ENCODE measurements at regions not wholly inside any gene's neighbourhood (a gene's known extent, or its start where the extent isn't known, plus 50 kb on each side); places are given as distances from the start of the nearest gene placed in this dataset.
"Not testable (repeated sequence)": the region's sequence is repeated elsewhere in the genome, so short reads cannot be mapped to it uniquely, and the experiment has no call there.

- no peak for ATAC-seq (replicated peaks; ENCODE audit: extremely low read depth, poor library complexity, severe bottlenecking)
- Mint-ChIP-seq H3K4me1 (no peaks in the 10 kb centered on the region), H3K27ac (ENCODE audit: low read depth) (no peak overlapping the region), H3K9me3 (peaks cover 18% of the 10 kb centered on the region), H3K27me3 (no peaks in the 10 kb centered on the region), H3K36me3 (ENCODE audit: insufficient read depth) (no peaks in the 10 kb centered on the region), H3K4me3 (no peak overlapping the region)
- DNase-seq (ENCODE audit: low spot score in 2 of 2): no peak
Observed at GRCh38 chr11:21968702-21969101, 224.2 kb upstream of the ANO5 start.

- DNase-seq (ENCODE audit: low spot score in 2 of 2): no peak
- no peak for ATAC-seq (replicated peaks; ENCODE audit: extremely low read depth, poor library complexity, severe bottlenecking)
- Mint-ChIP-seq H3K27ac (ENCODE audit: low read depth) (no peak overlapping the region), H3K4me3 (no peak overlapping the region), H3K27me3 (no peaks in the 10 kb centered on the region), H3K4me1 (no peaks in the 10 kb centered on the region), H3K9me3 (peaks cover 18% of the 10 kb centered on the region), H3K36me3 (ENCODE audit: insufficient read depth) (no peaks in the 10 kb centered on the region)
Observed at GRCh38 chr11:21969841-21970240, 223.0 kb upstream of the ANO5 start.

DNA sequence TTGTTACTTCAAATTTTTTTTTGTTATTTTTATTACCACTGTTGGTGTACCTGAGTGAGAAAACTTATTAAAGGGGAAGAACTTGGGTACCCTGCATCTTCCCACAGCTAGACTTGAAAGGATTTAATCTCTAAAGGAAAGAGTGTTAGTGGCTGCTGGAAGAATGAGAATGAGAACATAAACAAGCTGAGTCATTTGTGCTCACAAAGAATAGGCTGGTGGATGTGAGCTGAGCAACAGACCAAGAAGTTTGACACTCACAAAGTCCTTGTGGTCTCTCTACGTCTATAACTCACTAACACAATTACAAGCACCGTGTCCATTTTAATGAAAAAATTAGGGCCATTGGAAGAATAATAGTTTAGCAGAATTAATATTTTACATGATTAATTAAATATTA lies 217.6 kb upstream of the ANO5 start:
- H3K27me3 Mint-ChIP-seq: no peaks in the 10 kb centered on the region
- ATAC-seq (replicated peaks; ENCODE audit: extremely low read depth, poor library complexity, severe bottlenecking) (no peak), DNase-seq (ENCODE audit: low spot score in 2 of 2) (no peak)
- no peak overlapping the region for H3K27ac Mint-ChIP-seq (ENCODE audit: low read depth)
- no peaks in the 10 kb centered on the region for H3K36me3 Mint-ChIP-seq (ENCODE audit: insufficient read depth)
- no peak overlapping the region for H3K4me3 Mint-ChIP-seq
- H3K4me1 Mint-ChIP-seq: no peaks in the 10 kb centered on the region
- peaks cover 6% of the 10 kb centered on the region for H3K9me3 Mint-ChIP-seq

DNA sequence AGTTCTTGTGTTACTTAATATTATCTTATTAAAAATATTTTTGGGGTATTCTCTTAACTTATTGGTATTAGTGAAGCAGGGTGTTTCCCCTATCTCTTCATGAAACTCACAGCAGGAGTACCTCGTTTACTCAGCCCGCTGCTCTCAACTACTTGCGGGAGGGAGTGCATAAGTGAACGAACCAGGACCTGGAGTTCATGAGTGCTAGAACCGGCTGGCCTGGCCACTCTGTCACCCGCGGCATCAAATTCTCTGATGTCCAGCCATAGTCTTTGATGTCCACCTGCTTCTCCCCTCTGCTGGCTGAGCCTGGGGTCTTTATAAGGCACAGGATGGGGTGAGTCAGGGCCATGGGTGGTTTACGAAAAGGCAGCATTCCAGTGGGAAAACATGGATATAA lies 216.7 kb upstream of the ANO5 start:
- H3K4me3 Mint-ChIP-seq: no peak overlapping the region
- ATAC-seq (replicated peaks; ENCODE audit: extremely low read depth, poor library complexity, severe bottlenecking) (no peak), DNase-seq (ENCODE audit: low spot score in 2 of 2) (no peak)
- no peaks in the 10 kb centered on the region for H3K4me1 Mint-ChIP-seq
- H3K27me3 Mint-ChIP-seq: no peaks in the 10 kb centered on the region
- H3K27ac Mint-ChIP-seq (ENCODE audit: low read depth): no peak overlapping the region
- H3K36me3 Mint-ChIP-seq (ENCODE audit: insufficient read depth): no peaks in the 10 kb centered on the region
- H3K9me3 Mint-ChIP-seq: peaks cover 6% of the 10 kb centered on the region

- no peak overlapping the region for H3K4me3 Mint-ChIP-seq
- H3K27ac Mint-ChIP-seq (ENCODE audit: low read depth): no peak overlapping the region
- H3K36me3 Mint-ChIP-seq (ENCODE audit: insufficient read depth): no peaks in the 10 kb centered on the region
Observed at GRCh38 chr11:21983431-21983830, 209.5 kb upstream of the ANO5 start.

GRCh38 chr11:21986361-21986760 lies 206.5 kb upstream of the ANO5 start:
- no peak overlapping the region for H3K4me3 Mint-ChIP-seq
- no peaks in the 10 kb centered on the region for H3K36me3 Mint-ChIP-seq (ENCODE audit: insufficient read depth)
- ATAC-seq (replicated peaks; ENCODE audit: extremely low read depth, poor library complexity, severe bottlenecking) (no peak), DNase-seq (ENCODE audit: low spot score in 2 of 2) (no peak)
- peaks cover 6% of the 10 kb centered on the region for H3K9me3 Mint-ChIP-seq
- H3K27ac Mint-ChIP-seq (ENCODE audit: low read depth): no peak overlapping the region
- H3K27me3 Mint-ChIP-seq: no peaks in the 10 kb centered on the region
- no peaks in the 10 kb centered on the region for H3K4me1 Mint-ChIP-seq

More at GRCh38 chr11:21983431-21983830, 209.5 kb upstream of the ANO5 start:
- ATAC-seq (replicated peaks; ENCODE audit: extremely low read depth, poor library complexity, severe bottlenecking) (no peak), DNase-seq (ENCODE audit: low spot score in 2 of 2) (no peak)
- Mint-ChIP-seq H3K9me3 (peaks cover 6% of the 10 kb centered on the region), H3K27me3 (no peaks in the 10 kb centered on the region), H3K4me1 (no peaks in the 10 kb centered on the region)

- H3K36me3 Mint-ChIP-seq (ENCODE audit: insufficient read depth): no peaks in the 10 kb centered on the region
- no peak overlapping the region for H3K27ac Mint-ChIP-seq (ENCODE audit: low read depth)
- ATAC-seq (replicated peaks; ENCODE audit: extremely low read depth, poor library complexity, severe bottlenecking): no peak
- H3K27me3 Mint-ChIP-seq: no peaks in the 10 kb centered on the region
- no peak overlapping the region for H3K4me3 Mint-ChIP-seq
- H3K4me1 Mint-ChIP-seq: no peaks in the 10 kb centered on the region
- DNase-seq (ENCODE audit: low spot score in 2 of 2): no peak
- peaks cover 6% of the 10 kb centered on the region for H3K9me3 Mint-ChIP-seq
Observed at GRCh38 chr11:21987261-21987660, 205.6 kb upstream of the ANO5 start.

DNA sequence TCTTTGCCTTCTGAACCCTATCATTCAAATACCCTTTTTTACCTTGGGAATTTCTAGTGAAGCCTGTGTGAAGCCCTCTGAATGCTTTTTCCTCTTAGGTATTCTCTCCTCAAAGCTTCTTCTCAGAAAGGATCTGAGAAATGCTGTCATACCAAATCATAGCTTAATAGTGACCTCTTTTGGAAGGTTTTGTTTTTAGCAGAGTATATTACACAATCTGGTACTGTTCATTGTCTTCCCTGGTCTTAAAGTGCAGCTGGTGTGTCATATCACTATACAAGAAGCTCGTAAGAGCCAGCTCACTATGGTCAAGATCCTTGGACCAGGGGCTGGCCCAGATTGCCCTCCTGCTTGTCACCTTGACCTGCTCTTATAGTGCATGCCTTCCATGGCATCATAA lies 204.4 kb upstream of the ANO5 start:
- Mint-ChIP-seq H3K4me3 (no peak overlapping the region), H3K36me3 (ENCODE audit: insufficient read depth) (no peaks in the 10 kb centered on the region), H3K4me1 (no peaks in the 10 kb centered on the region), H3K27me3 (no peaks in the 10 kb centered on the region), H3K9me3 (peaks cover 6% of the 10 kb centered on the region), H3K27ac (ENCODE audit: low read depth) (no peak overlapping the region)
- DNase-seq (ENCODE audit: low spot score in 2 of 2) (no peak), ATAC-seq (replicated peaks; ENCODE audit: extremely low read depth, poor library complexity, severe bottlenecking) (no peak)

GRCh38 chr11:22001803-22002202 lies 191.1 kb upstream of the ANO5 start:
- not testable (repeated sequence) for H3K27me3 Mint-ChIP-seq; H3K4me3 Mint-ChIP-seq; H3K27ac Mint-ChIP-seq (ENCODE audit: low read depth); DNase-seq (ENCODE audit: low spot score in 2 of 2); ATAC-seq (replicated peaks; ENCODE audit: extremely low read depth, poor library complexity, severe bottlenecking); H3K36me3 Mint-ChIP-seq (ENCODE audit: insufficient read depth); H3K4me1 Mint-ChIP-seq
- peaks cover 22% of the 10 kb centered on the region for H3K9me3 Mint-ChIP-seq

- H3K27me3 Mint-ChIP-seq: no peaks in the 10 kb centered on the region
- no peaks in the 10 kb centered on the region for H3K4me1 Mint-ChIP-seq
- H3K4me3 Mint-ChIP-seq: no peak overlapping the region
- no peak overlapping the region for H3K27ac Mint-ChIP-seq (ENCODE audit: low read depth)
- H3K9me3 Mint-ChIP-seq: peaks cover 12% of the 10 kb centered on the region
- ATAC-seq (replicated peaks; ENCODE audit: extremely low read depth, poor library complexity, severe bottlenecking) (no peak), DNase-seq (ENCODE audit: low spot score in 2 of 2) (no peak)
- peaks cover 2% of the 10 kb centered on the region for H3K36me3 Mint-ChIP-seq (ENCODE audit: insufficient read depth)
Observed at GRCh38 chr11:22006901-22007300, 186.0 kb upstream of the ANO5 start.

DNA sequence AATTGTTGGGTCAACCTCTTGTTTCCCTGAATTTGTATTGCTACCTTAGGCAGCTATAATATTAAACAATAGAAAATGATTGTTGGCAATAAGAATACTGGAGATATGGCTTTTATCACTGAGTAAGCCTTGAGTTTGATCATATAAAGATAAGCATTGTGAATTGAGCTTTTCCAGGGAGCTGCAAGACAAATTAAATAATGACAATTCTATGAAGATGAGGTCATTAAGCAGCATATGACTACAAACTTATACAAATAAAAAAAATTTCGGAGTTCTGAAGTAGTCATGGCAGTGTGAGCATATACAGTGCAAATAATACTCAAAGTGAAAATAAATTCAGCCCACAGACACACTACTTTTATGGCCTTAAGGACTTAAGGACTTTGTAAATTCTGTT lies 161.1 kb upstream of the ANO5 start:
- H3K27me3 Mint-ChIP-seq: no peaks in the 10 kb centered on the region
- ATAC-seq (replicated peaks; ENCODE audit: extremely low read depth, poor library complexity, severe bottlenecking) (no peak), DNase-seq (ENCODE audit: low spot score in 2 of 2) (no peak)
- H3K9me3 Mint-ChIP-seq: peaks cover 32% of the 10 kb centered on the region
- no peak overlapping the region for H3K27ac Mint-ChIP-seq (ENCODE audit: low read depth)
- H3K4me3 Mint-ChIP-seq: no peak overlapping the region
- no peaks in the 10 kb centered on the region for H3K36me3 Mint-ChIP-seq (ENCODE audit: insufficient read depth)
- H3K4me1 Mint-ChIP-seq: no peaks in the 10 kb centered on the region

GRCh38 chr11:22037505-22037904 lies 155.4 kb upstream of the ANO5 start:
- H3K4me1 Mint-ChIP-seq: no peaks in the 10 kb centered on the region
- ATAC-seq (replicated peaks; ENCODE audit: extremely low read depth, poor library complexity, severe bottlenecking) (no peak), DNase-seq (ENCODE audit: low spot score in 2 of 2) (no peak)
- H3K27ac Mint-ChIP-seq (ENCODE audit: low read depth): no peak overlapping the region
- no peaks in the 10 kb centered on the region for H3K36me3 Mint-ChIP-seq (ENCODE audit: insufficient read depth)
- H3K4me3 Mint-ChIP-seq: no peak overlapping the region
- H3K27me3 Mint-ChIP-seq: no peaks in the 10 kb centered on the region
- peaks cover 21% of the 10 kb centered on the region for H3K9me3 Mint-ChIP-seq

DNA sequence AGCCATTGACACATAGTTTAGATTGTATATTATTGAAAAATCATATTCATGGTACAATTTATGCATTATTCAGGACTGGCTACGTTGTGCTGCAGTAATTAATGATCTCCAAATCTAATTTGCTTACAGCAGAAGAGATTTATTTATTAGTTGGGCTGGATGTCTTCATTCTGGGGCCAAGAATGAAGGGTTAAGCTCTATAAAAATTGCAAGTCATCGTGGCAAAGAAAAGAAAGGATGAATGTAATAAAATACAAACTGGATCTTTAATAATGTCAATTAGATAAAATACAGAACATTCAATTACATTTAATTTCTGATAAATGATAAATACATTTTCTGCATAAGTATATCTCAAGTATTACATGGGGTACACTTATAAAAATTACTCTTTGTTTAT lies 151.8 kb upstream of the ANO5 start:
- Mint-ChIP-seq H3K4me1 (no peaks in the 10 kb centered on the region), H3K9me3 (peaks cover 10% of the 10 kb centered on the region), H3K36me3 (ENCODE audit: insufficient read depth) (no peaks in the 10 kb centered on the region), H3K4me3 (no peak overlapping the region), H3K27ac (ENCODE audit: low read depth) (no peak overlapping the region), H3K27me3 (no peaks in the 10 kb centered on the region)
- no peak for DNase-seq (ENCODE audit: low spot score in 2 of 2)
- ATAC-seq (replicated peaks; ENCODE audit: extremely low read depth, poor library complexity, severe bottlenecking): no peak

DNA sequence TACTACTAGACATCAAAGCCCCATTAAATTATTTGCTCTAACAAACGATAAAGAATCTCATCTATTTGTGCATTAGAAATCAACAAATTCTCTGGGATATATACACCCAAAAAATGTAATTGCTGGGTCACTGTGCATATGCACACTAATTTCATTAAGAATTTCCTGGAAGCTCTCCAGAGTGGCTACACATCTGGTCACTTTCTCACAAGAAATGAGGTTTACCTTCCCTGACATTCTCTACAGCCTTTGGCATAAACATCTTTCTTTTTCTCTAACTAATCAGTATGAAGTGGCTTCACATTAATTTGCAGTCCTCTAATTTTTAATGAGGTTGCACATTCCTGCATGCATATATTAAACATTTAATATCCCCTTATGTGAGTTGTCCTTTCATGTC lies 150.8 kb upstream of the ANO5 start:
- Mint-ChIP-seq H3K27me3 (no peaks in the 10 kb centered on the region), H3K4me1 (no peaks in the 10 kb centered on the region), H3K36me3 (ENCODE audit: insufficient read depth) (no peaks in the 10 kb centered on the region), H3K27ac (ENCODE audit: low read depth) (no peak overlapping the region), H3K9me3 (peaks cover 6% of the 10 kb centered on the region), H3K4me3 (no peak overlapping the region)
- no peak for ATAC-seq (replicated peaks; ENCODE audit: extremely low read depth, poor library complexity, severe bottlenecking)
- DNase-seq (ENCODE audit: low spot score in 2 of 2): no peak

Data from central memory CD8-positive, alpha-beta T cell (primary cell).